ENCODE measurements at regions not wholly inside any gene's neighbourhood (a gene's known extent, or its start where the extent isn't known, plus 50 kb on each side); places are given as distances from the start of the nearest gene placed in this dataset.

DNA sequence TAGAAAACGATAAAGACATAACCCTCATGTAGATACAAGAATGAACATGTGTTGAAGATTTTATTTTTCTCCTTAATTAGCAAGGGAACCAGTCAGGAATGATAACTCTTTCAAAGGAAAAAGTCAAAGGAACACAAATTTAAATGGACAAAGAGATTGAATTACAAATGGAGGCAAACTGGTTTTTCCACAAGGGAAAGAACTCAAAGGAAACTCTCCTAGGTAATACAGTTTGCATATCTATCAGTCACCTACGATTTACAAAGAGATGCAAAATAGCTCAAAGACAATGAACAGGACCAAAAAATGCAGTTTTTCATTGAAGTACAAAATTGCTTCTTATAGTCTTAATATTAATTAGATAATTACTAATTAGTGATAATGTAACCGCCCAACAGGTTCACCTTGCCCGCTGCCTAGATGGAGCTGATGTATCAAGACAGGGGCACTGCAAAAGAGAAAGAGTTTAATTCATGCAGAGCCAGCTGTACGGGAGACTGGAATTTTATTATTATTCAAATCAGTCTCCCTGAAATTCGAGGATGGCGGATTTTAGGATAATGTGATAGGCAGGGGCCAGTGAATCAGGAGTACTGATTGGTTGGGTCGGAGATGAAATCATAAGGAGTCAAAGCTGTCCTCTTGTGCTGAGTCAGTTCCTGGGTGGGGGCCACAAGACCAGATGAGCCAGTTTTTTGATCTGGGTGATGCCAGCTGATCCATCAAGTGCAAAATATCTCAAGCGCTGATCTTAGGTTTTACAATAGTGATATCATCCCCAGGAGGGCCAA is 151.0 kb downstream of the TMEM17 start:
- TF ChIP-seq, protein P1, sequence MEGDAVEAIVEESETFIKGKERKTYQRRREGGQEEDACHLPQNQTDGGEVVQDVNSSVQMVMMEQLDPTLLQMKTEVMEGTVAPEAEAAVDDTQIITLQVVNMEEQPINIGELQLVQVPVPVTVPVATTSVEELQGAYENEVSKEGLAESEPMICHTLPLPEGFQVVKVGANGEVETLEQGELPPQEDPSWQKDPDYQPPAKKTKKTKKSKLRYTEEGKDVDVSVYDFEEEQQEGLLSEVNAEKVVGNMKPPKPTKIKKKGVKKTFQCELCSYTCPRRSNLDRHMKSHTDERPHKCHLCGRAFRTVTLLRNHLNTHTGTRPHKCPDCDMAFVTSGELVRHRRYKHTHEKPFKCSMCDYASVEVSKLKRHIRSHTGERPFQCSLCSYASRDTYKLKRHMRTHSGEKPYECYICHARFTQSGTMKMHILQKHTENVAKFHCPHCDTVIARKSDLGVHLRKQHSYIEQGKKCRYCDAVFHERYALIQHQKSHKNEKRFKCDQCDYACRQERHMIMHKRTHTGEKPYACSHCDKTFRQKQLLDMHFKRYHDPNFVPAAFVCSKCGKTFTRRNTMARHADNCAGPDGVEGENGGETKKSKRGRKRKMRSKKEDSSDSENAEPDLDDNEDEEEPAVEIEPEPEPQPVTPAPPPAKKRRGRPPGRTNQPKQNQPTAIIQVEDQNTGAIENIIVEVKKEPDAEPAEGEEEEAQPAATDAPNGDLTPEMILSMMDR (IDR thresholded peaks at IDR 0.05) = no peak
- TF ChIP-seq POLR2A (IDR thresholded peaks at IDR 0.05) = no peak
